SK-N-SH treated with all-trans-retinoic acid at 6 μM for 48 hours (cell line): ENCODE measurements at regions not wholly inside any gene's neighbourhood (a gene's known extent, or its start where the extent isn't known, plus 50 kb on each side); places are given as distances from the start of the nearest gene placed in this dataset.

Experiments
- ATAC-seq: fragments of 200-7000 bp; cut with Tn5 transposase; 3 replicates; pipeline ENCODE4 v1.9.1; 2020; ENCODE audit warnings: mild to moderate bottlenecking, moderate library complexity
- ARNTL ChIP-seq: fragments of 450-650 bp; formaldehyde crosslinking; IDR thresholded peaks from 2 replicates; pipeline ENCODE4 v1.5.0; 2020; ENCODE audit warnings: low read depth, mild to moderate bottlenecking, moderate library complexity, borderline replicate concordance
- BACH2 ChIP-seq: fragments of 250-450 bp; sonication (Bioruptor Pico); IDR thresholded peaks from 2 replicates; pipeline ENCODE4 v1.9.0; 2021; ENCODE audit warnings: mild to moderate bottlenecking, borderline replicate concordance
- CREB5 ChIP-seq: fragments of 250-450 bp; sonication (Bioruptor Pico); IDR thresholded peaks from 2 replicates; pipeline ENCODE4 v1.5.1; 2020; ENCODE audit warnings: low read depth, mild to moderate bottlenecking, moderate library complexity
- CSDC2 ChIP-seq: fragments of 250-450 bp; sonication (Bioruptor Pico); IDR thresholded peaks from 2 replicates; pipeline ENCODE4 v1.5.0; 2020; ENCODE audit warnings: mild to moderate bottlenecking, moderate library complexity
- CSRNP3 ChIP-seq: fragments of 250-450 bp; sonication (Bioruptor Pico); IDR thresholded peaks from 2 replicates; pipeline ENCODE4 v1.5.1; 2021; ENCODE audit warnings: mild to moderate bottlenecking, moderate library complexity
- ESRRG ChIP-seq: fragments of 250-450 bp; sonication (Bioruptor Pico); IDR thresholded peaks from 2 replicates; pipeline ENCODE4 v1.6.1; 2021; ENCODE audit warnings: mild to moderate bottlenecking
- GLIS3 ChIP-seq: fragments of 250-450 bp; sonication (Bioruptor Pico); IDR thresholded peaks from 2 replicates; pipeline ENCODE4 v1.5.0; 2020; ENCODE audit warnings: mild to moderate bottlenecking, moderate library complexity
- ISL1 ChIP-seq: fragments of 250-450 bp; sonication (Bioruptor Pico); IDR thresholded peaks from 2 replicates; pipeline ENCODE4 v2.1.2; 2022; ENCODE audit warnings: mild to moderate bottlenecking, moderate library complexity
- OSR1 ChIP-seq: fragments of 250-450 bp; sonication (Bioruptor Pico); IDR thresholded peaks from 2 replicates; pipeline ENCODE4 v1.8.0; 2022; ENCODE audit warnings: moderate library complexity, mild to moderate bottlenecking, inconsistent platforms
- PATZ1 ChIP-seq: fragments of 250-450 bp; sonication (Bioruptor Pico); IDR thresholded peaks from 2 replicates; pipeline ENCODE4 v1.8.0; 2020; ENCODE audit warnings: mild to moderate bottlenecking, moderate library complexity, borderline replicate concordance
- PPARA ChIP-seq: fragments of 250-450 bp; sonication (Bioruptor Pico); IDR thresholded peaks from 2 replicates; pipeline ENCODE4 v1.5.0; 2020; ENCODE audit warnings: mild to moderate bottlenecking, borderline replicate concordance
- SNAI2 ChIP-seq: fragments of 250-450 bp; sonication (Bioruptor Pico); IDR thresholded peaks from 2 replicates; pipeline ENCODE4 v1.5.0; 2020; ENCODE audit warnings: mild to moderate bottlenecking, moderate library complexity
- TCF4 ChIP-seq: fragments of 250-450 bp; sonication (Bioruptor Pico); IDR thresholded peaks from 2 replicates; pipeline ENCODE4 v1.8.0; 2021; ENCODE audit warnings: mild to moderate bottlenecking, moderate library complexity, borderline replicate concordance
- TOX ChIP-seq: fragments of 250-450 bp; sonication (Bioruptor Pico); IDR thresholded peaks from 2 replicates; pipeline ENCODE4 v1.8.0; 2021; ENCODE audit warnings: mild to moderate bottlenecking, moderate library complexity, borderline replicate concordance
- TSHZ2 ChIP-seq: fragments of 250-450 bp; sonication (Bioruptor Pico); IDR thresholded peaks from 2 replicates; pipeline ENCODE4 v1.5.0; 2020; ENCODE audit warnings: mild to moderate bottlenecking, moderate library complexity
- ZC3H10 ChIP-seq: fragments of 250-450 bp; sonication (Bioruptor Pico); IDR thresholded peaks from 2 replicates; pipeline ENCODE4 v1.5.1; 2021; ENCODE audit warnings: mild to moderate bottlenecking, moderate library complexity
- ZFP30 ChIP-seq: fragments of 450-650 bp; formaldehyde crosslinking; IDR thresholded peaks from 2 replicates; pipeline ENCODE4 v1.5.0; 2022; ENCODE audit warnings: mild to moderate bottlenecking, moderate library complexity
- ZNF565 ChIP-seq: fragments of 450-650 bp; formaldehyde crosslinking; conservative IDR thresholded peaks from 2 replicates; pipeline ENCODE4 v1.5.0; 2020; ENCODE audit warnings: low read depth, mild to moderate bottlenecking, moderate library complexity
- ZNF70 ChIP-seq: fragments of 450-650 bp; formaldehyde crosslinking; IDR thresholded peaks from 2 replicates; pipeline ENCODE4 v1.5.0; 2020; ENCODE audit warnings: mild to moderate bottlenecking, moderate library complexity

- no peak for TF ChIP-seq TOX (CRISPR knock-in tag)
Observed at GRCh38 chr3:31404871-31405270, 127.9 kb upstream of the STT3B start (continued).

- TF ChIP-seq ESRRG (CRISPR knock-in tag) (no peak), CREB5 (CRISPR knock-in tag) (no peak), SNAI2 (CRISPR knock-in tag) (no peak), PPARA (no peak), CSDC2 (CRISPR knock-in tag) (no peak), ZNF70 (CRISPR knock-in tag) (no peak), CSRNP3 (no peak), TOX (CRISPR knock-in tag) (no peak)
- ATAC-seq = no peak
Observed at GRCh38 chr3:31405515-31405914, 127.2 kb upstream of the STT3B start.

GRCh38 chr3:31406896-31407295 is 125.8 kb upstream of the STT3B start:
- TF ChIP-seq ARNTL (CRISPR knock-in tag) (no peak), ZFP30 (CRISPR knock-in tag) (no peak), GLIS3 (CRISPR knock-in tag) (no peak), ZNF565 (no peak), CSRNP3 (no peak), TSHZ2 (CRISPR knock-in tag) (no peak)
- no peak for ATAC-seq

- ATAC-seq = no peak
- no peak for TF ChIP-seq ZC3H10 (CRISPR knock-in tag)
- no peak for TF ChIP-seq ZNF70 (CRISPR knock-in tag)
- no peak for TF ChIP-seq CSRNP3
- no peak for TF ChIP-seq CREB5 (CRISPR knock-in tag)
- no peak for TF ChIP-seq GLIS3 (CRISPR knock-in tag)
- no peak for TF ChIP-seq OSR1
- no peak for TF ChIP-seq ISL1 (CRISPR knock-in tag)
- TF ChIP-seq BACH2 (CRISPR knock-in tag) = no peak
- no peak for TF ChIP-seq ARNTL (CRISPR knock-in tag)
Observed at GRCh38 chr3:31407665-31408064, 125.1 kb upstream of the STT3B start.

- ATAC-seq = no peak
- TF ChIP-seq ARNTL (CRISPR knock-in tag) (no peak), GLIS3 (CRISPR knock-in tag) (no peak), SNAI2 (CRISPR knock-in tag) (no peak), TCF4 (no peak), PATZ1 (CRISPR knock-in tag) (no peak)
- TF ChIP-seq, all 23 proteins: peak for 0
Observed at GRCh38 chr3:31408720-31409119, 124.0 kb upstream of the STT3B start.
